ENCODE measurements at regions not wholly inside any gene's neighbourhood (a gene's known extent, or its start where the extent isn't known, plus 50 kb on each side); places are given as distances from the start of the nearest gene placed in this dataset.
"Not testable (repeated sequence)": the region's sequence is repeated elsewhere in the genome, so short reads cannot be mapped to it uniquely, and the experiment has no call there.

DNA sequence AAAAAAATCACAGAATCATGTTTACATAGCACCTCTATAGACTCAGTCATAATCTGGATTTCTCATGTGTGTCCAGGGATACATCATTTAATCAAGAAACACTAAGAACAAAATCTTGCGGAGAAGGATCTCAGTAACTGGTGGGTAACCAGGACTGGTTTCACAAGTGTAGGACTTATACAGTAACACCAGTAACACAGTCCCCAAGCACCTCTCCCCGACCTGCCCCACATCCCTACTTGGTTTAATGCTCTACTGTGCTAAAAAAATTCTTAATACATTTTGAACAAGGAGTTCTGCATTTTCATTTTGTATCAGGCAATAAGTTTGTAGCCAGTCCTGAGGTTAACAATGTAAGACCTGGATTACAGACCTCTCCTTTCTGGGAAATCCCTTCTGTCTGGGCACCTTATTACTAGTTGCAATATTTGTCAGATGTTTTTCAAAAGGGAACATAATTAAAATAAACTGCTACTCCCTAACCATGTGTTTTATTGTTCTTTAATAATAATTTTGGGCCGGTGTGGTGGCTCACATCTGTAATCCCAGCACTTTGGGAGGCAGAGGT is 57.6 kb upstream of the BBX start:
- DNase-seq (ENCODE audit: low read depth): no peak
- TF ChIP-seq, protein P1, sequence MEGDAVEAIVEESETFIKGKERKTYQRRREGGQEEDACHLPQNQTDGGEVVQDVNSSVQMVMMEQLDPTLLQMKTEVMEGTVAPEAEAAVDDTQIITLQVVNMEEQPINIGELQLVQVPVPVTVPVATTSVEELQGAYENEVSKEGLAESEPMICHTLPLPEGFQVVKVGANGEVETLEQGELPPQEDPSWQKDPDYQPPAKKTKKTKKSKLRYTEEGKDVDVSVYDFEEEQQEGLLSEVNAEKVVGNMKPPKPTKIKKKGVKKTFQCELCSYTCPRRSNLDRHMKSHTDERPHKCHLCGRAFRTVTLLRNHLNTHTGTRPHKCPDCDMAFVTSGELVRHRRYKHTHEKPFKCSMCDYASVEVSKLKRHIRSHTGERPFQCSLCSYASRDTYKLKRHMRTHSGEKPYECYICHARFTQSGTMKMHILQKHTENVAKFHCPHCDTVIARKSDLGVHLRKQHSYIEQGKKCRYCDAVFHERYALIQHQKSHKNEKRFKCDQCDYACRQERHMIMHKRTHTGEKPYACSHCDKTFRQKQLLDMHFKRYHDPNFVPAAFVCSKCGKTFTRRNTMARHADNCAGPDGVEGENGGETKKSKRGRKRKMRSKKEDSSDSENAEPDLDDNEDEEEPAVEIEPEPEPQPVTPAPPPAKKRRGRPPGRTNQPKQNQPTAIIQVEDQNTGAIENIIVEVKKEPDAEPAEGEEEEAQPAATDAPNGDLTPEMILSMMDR (conservative IDR thresholded peaks at IDR 0.05; ENCODE audit: low read depth, low read length): no peak
- no peak overlapping the region for H3K4me3 ChIP-seq (ENCODE audit: low read depth, low read length)

DNA sequence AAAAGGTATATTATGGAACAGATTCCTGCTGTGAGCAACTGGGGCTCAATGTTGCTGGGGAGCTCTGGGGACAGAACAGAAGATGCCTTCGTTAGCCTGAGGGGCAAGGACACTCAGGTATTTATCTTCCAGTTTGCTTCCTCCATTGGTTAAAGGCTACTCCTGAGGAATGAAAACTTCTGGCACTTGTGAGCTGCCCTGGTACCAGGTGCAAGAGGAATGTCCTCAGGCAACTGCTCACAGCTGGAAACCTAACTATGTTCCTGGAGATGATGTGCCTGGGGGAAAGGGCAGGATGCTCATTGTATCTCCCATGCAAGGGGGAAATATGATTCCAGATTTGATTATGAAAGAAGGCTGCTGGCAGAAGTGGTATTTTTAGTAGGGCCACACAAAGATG is 54.0 kb upstream of the BBX start:
- no peak overlapping the region for H3K4me3 ChIP-seq (ENCODE audit: low read depth, low read length)
- DNase-seq (ENCODE audit: low read depth): no peak
- TF ChIP-seq, protein P1 (conservative IDR thresholded peaks at IDR 0.05; ENCODE audit: low read depth, low read length): no peak

DNA sequence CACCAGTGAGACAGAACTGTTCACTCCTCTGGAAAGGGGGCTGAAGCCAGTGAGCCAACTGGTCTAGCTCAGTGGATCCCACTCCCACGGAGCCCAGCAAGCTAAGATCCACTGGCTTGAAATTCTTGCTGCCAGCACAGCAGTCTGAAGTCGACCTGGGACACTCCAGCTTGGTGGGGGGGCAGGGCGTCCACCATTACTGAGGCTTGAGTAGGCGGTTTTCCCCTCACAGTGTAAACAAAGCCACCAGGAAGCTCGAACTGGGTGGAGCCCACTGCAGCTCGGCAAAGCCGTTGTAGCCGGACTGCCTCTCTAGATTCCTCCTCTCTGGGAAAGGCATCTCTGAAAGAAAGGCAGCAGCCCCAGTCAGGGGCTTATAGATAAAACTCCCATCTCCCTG is 52.3 kb upstream of the BBX start:
- H3K4me3 ChIP-seq (ENCODE audit: low read depth, low read length); DNase-seq (ENCODE audit: low read depth): not testable (repeated sequence)

Measured in epithelial cell of proximal tubule (primary cell).